ENCODE measurements at regions not wholly inside any gene's neighbourhood (a gene's known extent, or its start where the extent isn't known, plus 50 kb on each side); places are given as distances from the start of the nearest gene placed in this dataset.

DNA sequence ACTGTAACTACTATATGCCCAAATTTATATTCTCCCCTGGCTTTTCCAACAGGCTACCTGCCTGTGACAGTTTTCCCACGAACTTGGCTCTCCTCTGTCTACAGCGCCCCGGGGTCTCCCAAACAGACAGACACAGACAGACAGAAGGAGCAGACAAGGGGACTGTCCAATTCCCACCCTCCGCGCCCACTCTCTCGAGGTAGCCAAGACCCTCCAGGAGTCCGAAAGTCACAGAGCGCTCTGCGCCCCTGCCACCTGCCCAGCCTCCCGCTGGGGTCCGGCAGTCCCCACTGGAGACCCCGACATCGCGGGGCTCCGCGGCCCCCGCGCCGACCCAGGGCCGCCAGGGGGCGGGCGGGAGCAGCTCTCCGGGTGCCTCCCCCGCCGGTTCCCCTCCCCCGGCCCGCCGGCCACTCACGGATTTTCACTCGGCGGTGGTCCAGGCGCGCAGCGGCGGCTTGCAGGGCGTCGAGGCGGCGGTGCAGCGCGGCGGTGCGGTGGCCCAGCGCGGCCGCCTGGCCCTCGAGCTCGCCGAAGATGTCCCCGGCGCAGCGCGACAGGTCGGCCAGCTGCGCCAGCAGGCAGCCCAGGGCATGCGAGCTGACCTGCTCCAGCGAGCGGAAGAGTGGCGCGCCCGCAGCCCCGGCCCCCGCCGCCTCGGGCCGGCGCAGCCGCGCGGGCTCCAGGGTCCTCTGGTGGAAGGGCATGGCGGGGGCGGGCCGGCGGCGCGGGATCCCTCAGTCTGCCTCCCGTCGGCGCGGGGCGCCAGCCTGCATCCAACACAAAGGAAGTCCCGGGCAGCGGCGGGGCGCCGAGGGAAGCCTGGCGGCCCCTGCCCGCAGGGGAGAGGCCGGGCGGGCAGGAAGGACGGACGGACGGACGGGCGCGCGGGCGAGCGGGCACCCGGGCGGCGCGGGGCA lies 81.3 kb upstream of the CCDC28A start:
- no peak for TF ChIP-seq NFIC (IDR thresholded peaks at IDR 0.05; ENCODE audit: low read depth, low read length)
- TF ChIP-seq, protein P1, sequence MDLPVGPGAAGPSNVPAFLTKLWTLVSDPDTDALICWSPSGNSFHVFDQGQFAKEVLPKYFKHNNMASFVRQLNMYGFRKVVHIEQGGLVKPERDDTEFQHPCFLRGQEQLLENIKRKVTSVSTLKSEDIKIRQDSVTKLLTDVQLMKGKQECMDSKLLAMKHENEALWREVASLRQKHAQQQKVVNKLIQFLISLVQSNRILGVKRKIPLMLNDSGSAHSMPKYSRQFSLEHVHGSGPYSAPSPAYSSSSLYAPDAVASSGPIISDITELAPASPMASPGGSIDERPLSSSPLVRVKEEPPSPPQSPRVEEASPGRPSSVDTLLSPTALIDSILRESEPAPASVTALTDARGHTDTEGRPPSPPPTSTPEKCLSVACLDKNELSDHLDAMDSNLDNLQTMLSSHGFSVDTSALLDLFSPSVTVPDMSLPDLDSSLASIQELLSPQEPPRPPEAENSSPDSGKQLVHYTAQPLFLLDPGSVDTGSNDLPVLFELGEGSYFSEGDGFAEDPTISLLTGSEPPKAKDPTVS (IDR thresholded peaks at IDR 0.05; ENCODE audit: low read depth, low read length) = no peak
- TF ChIP-seq, protein P2, sequence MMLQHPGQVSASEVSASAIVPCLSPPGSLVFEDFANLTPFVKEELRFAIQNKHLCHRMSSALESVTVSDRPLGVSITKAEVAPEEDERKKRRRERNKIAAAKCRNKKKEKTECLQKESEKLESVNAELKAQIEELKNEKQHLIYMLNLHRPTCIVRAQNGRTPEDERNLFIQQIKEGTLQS (IDR thresholded peaks at IDR 0.05; ENCODE audit: borderline replicate concordance, extremely low read depth, low read depth, low read length) = no peak

All from GM12878 (cell line).